Heart right ventricle (tissue), 16 donors: ENCODE measurements at regions not wholly inside any gene's neighbourhood (a gene's known extent, or its start where the extent isn't known, plus 50 kb on each side); places are given as distances from the start of the nearest gene placed in this dataset.

Experiments used
- ATAC-seq, 8 donors: fragments of 200-7000 bp; cut with Tn5 transposase; one replicate each; pipeline ENCODE4 v1.9.1; 2020; ENCODE audit warnings: mild to moderate bottlenecking in 8 of 8, moderate library complexity in 8 of 8, moderate number of reproducible peaks in 1 of 8
- DNase-seq, 2 donors: peaks; one replicate each; pipeline ENCODE4 v3.0.0-alpha.2; 2020
- H3K27ac ChIP-seq, 10 donors: fragments of 200-600 bp; sonication (generic) in 2 of 10; one replicate each; pipeline versions ENCODE4 v1.5.0 to v1.8.0; 2020 to 2022; ENCODE audit warnings: mild to moderate bottlenecking in 3 of 10
- H3K27me3 ChIP-seq, 7 donors: fragments of 200-600 bp; one replicate each; pipeline ENCODE4 v1.8.0; 2021 to 2022; ENCODE audit warnings: mild to moderate bottlenecking in 2 of 7
- H3K36me3 ChIP-seq, 9 donors: fragments of 200-600 bp; sonication (generic) in 1 of 9; one replicate each; pipeline versions ENCODE4 v1.5.0 to v1.8.0; 2020 to 2022; ENCODE audit warnings: mild to moderate bottlenecking in 2 of 9
- H3K4me1 ChIP-seq, 9 donors: fragments of 200-600 bp; sonication (generic) in 1 of 9; one replicate each; pipeline versions ENCODE4 v1.5.0 to v1.8.0; 2020 to 2022; ENCODE audit warnings: mild to moderate bottlenecking in 4 of 9
- H3K4me3 ChIP-seq, 10 donors: fragments of 200-600 bp; sonication (generic) in 2 of 10; one replicate each; pipeline versions ENCODE4 v1.5.0 to v1.8.0; 2020 to 2022; ENCODE audit warnings: mild to moderate bottlenecking in 7 of 10, moderate library complexity in 2 of 10
- H3K9me3 ChIP-seq, 11 donors: fragments of 200-600 bp in 10 of 11; sonication (generic) in 2 of 11; one replicate each; pipeline versions ENCODE4 v1.5.0 to v1.8.0; 2013 to 2022; ENCODE audit warnings: mild to moderate bottlenecking in 2 of 11, control low read depth in 1 of 11, moderate library complexity in 1 of 11
- CTCF ChIP-seq, 9 donors: fragments of 200-600 bp; sonication (generic) in 2 of 9; IDR thresholded peaks; one replicate each; pipeline versions ENCODE4 v1.5.0 to v1.8.0; 2021 to 2022; ENCODE audit warnings: antibody characterized with exemption in 9 of 9, mild to moderate bottlenecking in 5 of 9, moderate library complexity in 1 of 9
- WGBS, 2 donors: extraction: QIAGEN DNeasy Blood & Tissue Kit; methylation state at CpG; one replicate each; pipeline ENCODE4 v1.1.7; 2013; ENCODE audit warnings: inconsistent platforms in 1 of 2; 5-methylcytosine and 5-hydroxymethylcytosine counted together
- intact Hi-C, 10 donors: fragments of 100-400 bp; cut with DNase I; formaldehyde crosslinking; loops; one replicate each; pipeline versions ENCODE4 v1.11.1 to v1.14.2; 2022
- donor health status: Arrhythmogenic right ventricular cardiomyopathy.
- donor health status: ischemic (EF 13 %, LVEDD 7.1; RV severe dilation, severe dysfunction).
- donor health status: healthy with polysubstance abuse.
- donor health status: DM: no; HTN: yes; CAD: no.
- donor health status: DM: no; HTN: no; CAD: no.
- donor health status: ischemic (EF 25% LVEDD 6.9; RV normal size, moderate dysfunction).
- donor health status: ischemic (EF 25% LVEDD 5.7; RV mildly dilated, moderate dysfunction).
- donor health status: healthy.
- donor health status: DM: yes; HTN: yes; CAD: no.
- donor health status: Ischemic cardiomyopathy.
- donor health status: ischemic (EF 35%, LVEDD 5.7; RV mildly dilated, moderate dysfunction).
- donor health status: nonischemic (EF 11% LVEDD 7.7; RV severe dilation, severe dysfunction).
- donor health status: DM: yes; HTN: yes; CAD: no.
- donor health status: PGD.
- donor health status: ischemic (EF 29% LVEDD 5.4; RV normal size, mild dysfunction).
- donor health status: nonischemic (EF 23%, LVEDD 6.1; RV moderate dilation, normal function).

DNA sequence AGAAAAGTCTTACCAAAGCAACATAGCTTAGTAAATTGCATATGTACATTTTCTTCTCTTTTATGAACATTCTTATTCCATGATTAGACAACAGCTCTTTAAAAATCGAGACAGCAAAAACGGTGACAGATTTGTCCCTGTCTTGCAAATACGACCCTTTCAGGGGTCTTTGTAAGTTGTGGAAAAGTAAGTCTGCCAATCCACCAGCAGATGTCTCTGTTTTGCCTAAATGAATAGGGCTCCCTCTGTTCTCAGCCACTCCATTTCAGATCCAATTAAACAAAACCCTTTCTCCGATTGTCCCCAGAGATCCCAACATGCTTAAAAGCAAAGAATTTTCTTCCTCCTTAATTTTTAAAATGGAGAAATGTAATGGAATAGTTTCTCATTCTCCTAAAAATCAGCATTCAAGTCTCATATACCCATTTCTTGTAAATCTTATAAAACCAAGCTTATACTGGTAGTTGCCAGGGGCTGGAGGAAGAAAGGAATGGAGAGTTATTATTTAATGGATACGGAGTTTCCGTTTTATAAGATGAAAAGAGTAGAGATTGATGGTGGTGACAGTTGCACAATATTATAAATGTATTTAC, 61.0 kb upstream of the NFE2L3 start:
- peak overlapping the region in 1 of 10 donors; percentile 13 for H3K4me3 ChIP-seq

DNA sequence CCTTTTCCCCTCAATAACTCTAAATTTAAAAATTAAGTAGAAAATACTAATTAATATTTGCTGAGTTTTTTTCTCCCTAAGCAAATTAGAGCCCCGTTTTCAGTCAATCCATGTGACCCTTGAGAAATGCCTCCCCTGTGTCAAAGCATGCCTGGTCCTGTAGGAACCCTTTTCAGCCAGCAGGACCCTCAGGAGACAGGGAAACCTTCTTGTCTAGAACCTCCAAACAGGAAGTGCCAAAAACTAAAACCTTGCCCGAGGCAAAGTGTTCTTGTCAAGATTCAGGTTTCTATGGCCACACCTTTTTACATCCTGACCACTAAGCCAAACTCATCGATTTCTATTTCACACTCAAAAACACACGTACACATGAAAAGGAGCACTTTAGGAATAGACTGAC, 60.1 kb upstream of the NFE2L3 start:
- H3K4me3 ChIP-seq, result no peak overlapping the region
- peaks cover 0 to 12% (median 0%) of the 10 kb centered on the region in 7 donors for H3K27me3 ChIP-seq
- no peak for TF ChIP-seq CTCF (IDR thresholded peaks at IDR 0.05)
- no peak for ATAC-seq
- 65 to 68% methylated on average over 4 of the region's 4 CpGs for WGBS, 2 donors
- peaks cover 0 to 5% (median 0%) of the 10 kb centered on the region in 11 donors for H3K9me3 ChIP-seq
- DNase-seq, result no peak
- peaks cover 0 to 9% (median 0%) of the 10 kb centered on the region in 9 donors for H3K4me1 ChIP-seq
- intact Hi-C loops, result loop anchor here in 9 of 10 donors (1.0 to 10.0 kb wide), 7 partner anchors 93 to 583 kb away; no protein-coding TSS in a partner anchor
- no peaks in the 10 kb centered on the region for H3K36me3 ChIP-seq
- no peak overlapping the region for H3K27ac ChIP-seq

More for the DNA sequence above, 61.0 kb upstream of the NFE2L3 start:
- Histone ChIP-seq H3K27ac (no peak overlapping the region), H3K4me1 (peaks cover 0 to 9% (median 0%) of the 10 kb centered on the region in 9 donors), H3K9me3 (peaks cover 0 to 5% (median 0%) of the 10 kb centered on the region in 11 donors), H3K36me3 (no peaks in the 10 kb centered on the region), H3K27me3 (peaks cover 0 to 12% (median 0%) of the 10 kb centered on the region in 7 donors)
- ATAC-seq, result peak in 2 of 8 donors; percentile 57 to 69
- 14 to 15% methylated on average over 6 of the region's 6 CpGs for whole genome bisulfite sequencing, 2 donors
- peak; percentile 45 to 79 (median 68) for TF ChIP-seq CTCF (IDR thresholded peaks at IDR 0.05)
- DNase-seq, result no peak
- intact Hi-C loops, result loop anchor here in 9 of 10 donors (1.0 to 10.0 kb wide), 7 partner anchors 94 to 584 kb away; no protein-coding TSS in a partner anchor

DNA sequence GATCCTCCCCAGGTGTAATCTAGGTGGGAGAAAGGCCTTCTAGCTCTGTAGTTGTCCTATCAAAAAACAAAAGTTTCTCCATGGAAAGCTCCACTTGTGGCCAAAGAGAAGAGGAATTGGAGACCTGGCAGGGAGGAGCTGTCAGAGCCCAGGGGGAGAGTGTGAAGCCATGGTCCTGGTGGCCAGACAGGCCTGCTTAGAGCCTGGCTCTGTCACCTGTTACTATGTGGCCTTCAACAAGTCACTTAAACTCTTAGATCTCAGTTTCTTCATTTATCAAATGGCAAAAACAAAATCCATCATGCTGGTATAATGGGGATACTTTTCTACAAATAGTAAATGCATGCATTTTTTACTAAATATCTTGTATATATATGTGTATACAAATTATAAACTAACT, 59.0 kb upstream of the NFE2L3 start:
- H3K4me1 ChIP-seq, result peaks cover 0 to 9% (median 0%) of the 10 kb centered on the region in 9 donors
- H3K27me3 ChIP-seq, result peaks cover 0 to 12% (median 0%) of the 10 kb centered on the region in 7 donors
- TF ChIP-seq CTCF (IDR thresholded peaks at IDR 0.05), result no peak
- intact Hi-C loops, result loop anchor here in 6 of 10 donors (5.0 to 10.0 kb wide), 5 partner anchors 92 to 582 kb away; no protein-coding TSS in a partner anchor
- H3K4me3 ChIP-seq, result no peak overlapping the region
- DNase-seq (no peak), ATAC-seq (no peak)
- H3K9me3 ChIP-seq, result peaks cover 0 to 5% (median 0%) of the 10 kb centered on the region in 11 donors
- no peak overlapping the region for H3K27ac ChIP-seq
- H3K36me3 ChIP-seq, result no peaks in the 10 kb centered on the region

GRCh38 chr7:26096136-26096535, 55.9 kb upstream of the NFE2L3 start:
- ATAC-seq (no peak), DNase-seq (no peak)
- H3K36me3 ChIP-seq, result no peaks in the 10 kb centered on the region
- peaks cover 0 to 2% (median 0%) of the 10 kb centered on the region in 9 donors for H3K4me1 ChIP-seq
- no peak for TF ChIP-seq CTCF (IDR thresholded peaks at IDR 0.05)
- H3K27me3 ChIP-seq, result peaks cover 0 to 8% (median 0%) of the 10 kb centered on the region in 7 donors
- WGBS, 2 donors, result 73 to 78% methylated on average over 3 of the region's 3 CpGs
- H3K9me3 ChIP-seq, result no peaks in the 10 kb centered on the region
- intact Hi-C loops, result loop anchor here in 3 of 10 donors (10.0 kb wide), 3 partner anchors 89 to 579 kb away; no protein-coding TSS in a partner anchor
- no peak overlapping the region for H3K27ac ChIP-seq
- no peak overlapping the region for H3K4me3 ChIP-seq
